K562 (cell line): ENCODE measurements at regions not wholly inside any gene's neighbourhood (a gene's known extent, or its start where the extent isn't known, plus 50 kb on each side); places are given as distances from the start of the nearest gene placed in this dataset.

Source experiments
- ATAC-seq: fragments of 200-7000 bp; cut with Tn5 transposase; 3 replicates; pipeline ENCODE4 v1.9.1; 2020; ENCODE audit warnings: moderate library complexity
- BruUV-seq: library from RNA; stranded (reverse); fragments of 400-500 nt; replicated peaks from 2 replicates; lab custom pipeline; 2021; lab: Mats Ljungman, UMichigan
- CTCF ChIA-PET: fragments of 300-600 bp; formaldehyde crosslinking; extraction: SDS; loops from one replicate; lab custom pipeline; 2021; ENCODE audit warnings: low intra/inter-chr PET ratio; lab: Yijun Ruan, JAX
- POLR2A ChIA-PET: fragments of 300-600, 350-650 bp; sonication (Branson Sonifier 250); formaldehyde crosslinking; extraction: SDS; loops from one replicate; lab custom pipeline; 2021; ENCODE audit warnings: antibody characterized with exemption, inconsistent platforms; lab: Yijun Ruan, JAX
- DNase-seq, 4 experiments: peaks; one replicate each; pipeline versions ENCODE4 v3.0.0 to v3.0.0-alpha.2; 2011 to 2018; ENCODE audit warnings: low spot score in 3 of 4, mixed read lengths in 3 of 4; ENCODE audit errors: extremely low read depth in 1 of 4
- FAIRE-seq: peaks from 2 replicates; lab custom pipeline; 2011; peaks lifted over from hg19 to GRCh38; lab: Jason Lieb, UNC
- H2AFZ ChIP-seq: 2 replicates; pipeline ENCODE4 v1.6.0; 2011; ENCODE audit warnings: low read depth, low read length, control low read depth, inconsistent platforms
- H3K27ac ChIP-seq: fragments of 200-600 bp; 3 replicates; pipeline ENCODE4 v1.8.0; 2011; ENCODE audit warnings: low read depth, mild to moderate bottlenecking, control low read depth, inconsistent platforms, low read length, moderate library complexity, mixed read lengths; ENCODE audit errors: extremely low read depth
- H3K27me3 ChIP-seq, 2 experiments: fragments of 300-600 bp in 1 of 2; 2 replicates in 1 of 2; 3 replicates in 1 of 2; pipeline versions ENCODE4 v1.6.0 to v1.8.0; 2011; ENCODE audit warnings: inconsistent platforms in 2 of 2, low read length in 2 of 2, mild to moderate bottlenecking in 1 of 2, mixed read lengths in 1 of 2, moderate library complexity in 1 of 2; ENCODE audit not compliant: control insufficient read depth in 2 of 2, insufficient read depth in 2 of 2
- H3K36me3 ChIP-seq: fragments of 300-600 bp; 3 replicates; pipeline ENCODE4 v1.8.0; 2011; ENCODE audit warnings: mild to moderate bottlenecking, low read length, inconsistent platforms; ENCODE audit not compliant: control insufficient read depth, insufficient read depth
- H3K4me1 ChIP-seq, 2 experiments: fragments of 200-600 bp in 1 of 2; replicated peaks in 1 of 2; 2 replicates in 1 of 2; 3 replicates in 1 of 2; pipeline versions ENCODE4 v1.5.1 to v1.8.0; 2011; ENCODE audit warnings: inconsistent platforms in 2 of 2, low read length in 2 of 2, mild to moderate bottlenecking in 1 of 2, mixed read lengths in 1 of 2, moderate library complexity in 1 of 2; ENCODE audit not compliant: control insufficient read depth in 2 of 2, insufficient read depth in 2 of 2
- H3K4me2 ChIP-seq: 2 replicates; pipeline ENCODE4 v1.6.1; 2011; ENCODE audit warnings: low read length, control low read depth, inconsistent platforms, mixed read lengths; ENCODE audit not compliant: insufficient read depth
- H3K4me3 ChIP-seq: fragments of 200-600 bp; sonication (generic), shearing (Covaris generic); 2 replicates; pipeline ENCODE4 v1.5.1; 2016; ENCODE audit warnings: control low read depth, inconsistent platforms
- H3K79me2 ChIP-seq: fragments of 200-600 bp; 3 replicates; pipeline ENCODE4 v1.8.0; 2011; ENCODE audit warnings: low read length, inconsistent platforms; ENCODE audit not compliant: control insufficient read depth, insufficient read depth
- H3K9ac ChIP-seq, 2 experiments: 2 replicates each; pipeline versions ENCODE4 v1.6.0 to v1.6.1; 2011; ENCODE audit warnings: low read depth in 2 of 2, low read length in 2 of 2, control low read depth in 1 of 2, inconsistent platforms in 1 of 2, mild to moderate bottlenecking in 1 of 2, mixed read lengths in 1 of 2; ENCODE audit not compliant: insufficient read depth in 1 of 2
- H3K9me1 ChIP-seq: one replicate; pipeline ENCODE4 v1.6.0; 2011; ENCODE audit warnings: inconsistent platforms, mild to moderate bottlenecking, low read length, moderate library complexity; ENCODE audit not compliant: control insufficient read depth, insufficient read depth
- H3K9me3 ChIP-seq: replicated peaks from 2 replicates; pipeline ENCODE4 v1.5.1; 2011; ENCODE audit warnings: low read depth, low read length, inconsistent platforms; ENCODE audit not compliant: control insufficient read depth, insufficient read depth
- H4K20me1 ChIP-seq: replicated peaks from 2 replicates; pipeline ENCODE4 v1.6.1; 2011; ENCODE audit warnings: low read length, inconsistent platforms, mixed read lengths; ENCODE audit not compliant: control insufficient read depth, insufficient read depth
- BACH1 ChIP-seq: fragments of 200-800 bp; sonication (Bioruptor generic); IDR thresholded peaks from 2 replicates; pipeline ENCODE4 v1.6.1; 2016; ENCODE audit warnings: missing genetic modification characterization, missing compliant biosample characterization
- BMI1 ChIP-seq: fragments of 150-350 bp; IDR thresholded peaks from 2 replicates; pipeline ENCODE4 v1.6.1; 2014; ENCODE audit warnings: low read length
- C11orf30 ChIP-seq: fragments of 450-650 bp; IDR thresholded peaks from 2 replicates; pipeline ENCODE4 v1.6.1; 2016; ENCODE audit warnings: low read depth, mild to moderate bottlenecking
- CBFA2T3 ChIP-seq: fragments of 450-650 bp; IDR thresholded peaks from 2 replicates; pipeline ENCODE4 v1.6.1; 2017
- COPS2 ChIP-seq: fragments of 450-650 bp; conservative IDR thresholded peaks from 2 replicates; pipeline ENCODE4 v1.6.1; 2016; ENCODE audit warnings: mild to moderate bottlenecking, moderate library complexity
- ETS1 ChIP-seq: conservative IDR thresholded peaks from 2 replicates; pipeline ENCODE4 v1.6.1; 2011; ENCODE audit warnings: low read depth, mild to moderate bottlenecking, low read length; ENCODE audit not compliant: control insufficient read depth
- ETS2 ChIP-seq: IDR thresholded peaks from 2 replicates; pipeline ENCODE4 v1.6.1; 2016; ENCODE audit warnings: borderline replicate concordance, missing genetic modification characterization, mild to moderate bottlenecking, moderate library complexity, missing compliant biosample characterization; ENCODE audit not compliant: poor library complexity, severe bottlenecking
- MCM7 ChIP-seq, 2 experiments: fragments of 450-650 bp; IDR thresholded peaks; 2 replicates each; pipeline ENCODE4 v1.6.1; 2016 to 2018
- U2AF1 ChIP-seq: fragments of 200-400 bp; formaldehyde crosslinking; optimal IDR thresholded peaks from 2 replicates; pipeline ENCODE3; 2017; ENCODE audit warnings: mild to moderate bottlenecking, low read depth, low read length, moderate library complexity
- ZBTB40 ChIP-seq, 2 experiments: fragments of 450-650 bp in 1 of 2; sonication (generic) in 1 of 2; formaldehyde crosslinking in 1 of 2; IDR thresholded peaks; 2 replicates each; pipeline versions ENCODE4 v1.7.1 to v1.9.0; 2016 to 2022; ENCODE audit warnings: inconsistent platforms in 1 of 2, mild to moderate bottlenecking in 1 of 2, missing genetic modification reagents in 1 of 2
- ZBTB43 ChIP-seq: sonication (generic); formaldehyde crosslinking; IDR thresholded peaks from 2 replicates; pipeline ENCODE4 v1.8.0; 2023; ENCODE audit warnings: mild to moderate bottlenecking, missing genetic modification reagents
- ZC3H8 ChIP-seq: fragments of 450-650 bp; IDR thresholded peaks from 2 replicates; pipeline ENCODE4 v1.6.1; 2017
- WGBS: fragments of 100-300 bp; shearing (Covaris generic); methylation state at CpG from one replicate; pipeline ENCODE4 v1.1.6; 2016; ENCODE audit warnings: low coverage, mixed read lengths; ENCODE audit not compliant: insufficient coverage; ENCODE audit errors: missing lambda C conversion rate; 5-methylcytosine and 5-hydroxymethylcytosine counted together
- in situ Hi-C: fragments of 300-500 bp; cut with MboI; formaldehyde crosslinking; loops from 4 replicates; pipeline ENCODE4 v1.15.0; 2018; ENCODE audit warnings: inconsistent platforms, mixed read lengths
- intact Hi-C: fragments of 100-400 bp; cut with micrococcal nuclease; formaldehyde crosslinking; loops from 2 replicates; pipeline ENCODE4 v1.14.2; 2022

GRCh38 chr7:81268551-81268950, 349.7 kb upstream of the SEMA3C start:
- Histone ChIP-seq H3K9me1 (no peaks in the 10 kb centered on the region), H2AFZ (no peak overlapping the region), H3K27ac (no peak overlapping the region), H3K79me2 (no peaks in the 10 kb centered on the region), H3K4me1 (no peaks in the 10 kb centered on the region), H3K9me3 (no peaks in the 10 kb centered on the region; the same call in 1 of the 2 replicates), H3K27me3 (no peaks in the 10 kb centered on the region), H4K20me1 (no peaks in the 10 kb centered on the region), H3K9ac (no peak overlapping the region), H3K36me3 (no peaks in the 10 kb centered on the region), H3K4me2 (no peak overlapping the region), H3K4me3 (no peak overlapping the region)
- no peak for DNase-seq
- FAIRE-seq, result no peak
- TF ChIP-seq BMI1 (no peak), MCM7 (IDR thresholded peaks at IDR 0.05) (no peak), COPS2 (no peak), ZBTB40 (IDR thresholded peaks at IDR 0.05) (no peak), ZBTB40 (CRISPR knock-in tag; IDR thresholded peaks at IDR 0.05) (no peak), CBFA2T3 (no peak), ETS2 (no peak), C11orf30 (no peak), ETS1 (no peak), ZC3H8 (no peak), ZBTB43 (CRISPR knock-in tag) (no peak), BACH1 (tag) (no peak), U2AF1 (no peak)
- ChIA-PET CTCF (no interaction called here), POLR2A (no interaction called here)
- in situ Hi-C loops (no loop called here), intact Hi-C loops (no loop called here)
- ATAC-seq, result no peak
- BruUV-seq, result no TSS peak
- 31% methylated on average over 1 of the region's 1 CpG for WGBS
